Stimulated activated CD4-positive, alpha-beta T cell treated with anti-CD3 and anti-CD28 coated beads, TNF-alpha, amount 100 ng/mL, for 48 hours (primary cell): ENCODE measurements at regions not wholly inside any gene's neighbourhood (a gene's known extent, or its start where the extent isn't known, plus 50 kb on each side); places are given as distances from the start of the nearest gene placed in this dataset.

Experiments used
- DNase-seq, 3 donors: peaks; one replicate each; pipeline ENCODE4 v3.0.0-alpha.2; 2020; ENCODE audit warnings: low read depth in 3 of 3

GRCh38 chr14:44151130-44151820 lies 355.8 kb downstream of the FSCB start:
- no peak for DNase-seq

GRCh38 chr14:44149597-44149996 lies 357.5 kb downstream of the FSCB start:
- no peak for DNase-seq

- DNase-seq: no peak
Observed at GRCh38 chr14:44142006-44142405, 365.1 kb downstream of the FSCB start.

- DNase-seq: no peak
Observed at GRCh38 chr14:44135972-44136371, 371.1 kb downstream of the FSCB start.

GRCh38 chr14:44131861-44132260 lies 375.2 kb downstream of the FSCB start:
- no peak for DNase-seq

GRCh38 chr14:44113769-44114730 lies 393.0 kb downstream of the FSCB start:
- DNase-seq: no peak

- DNase-seq: no peak
Observed at GRCh38 chr14:44112774-44113460, 394.2 kb downstream of the FSCB start.

- DNase-seq: no peak
Observed at GRCh38 chr14:44109036-44109435, 398.0 kb downstream of the FSCB start.

- DNase-seq: no peak
Observed at GRCh38 chr14:44108601-44109000, 398.5 kb downstream of the FSCB start.

GRCh38 chr14:44107156-44107555 lies 399.9 kb downstream of the FSCB start:
- no peak for DNase-seq

GRCh38 chr14:44099743-44100488 lies 407.2 kb downstream of the FSCB start:
- DNase-seq: no peak

- no peak for DNase-seq
Observed at GRCh38 chr14:44081146-44081545, 425.9 kb downstream of the FSCB start.

- no peak for DNase-seq
Observed at GRCh38 chr14:44070046-44070445, 437.0 kb downstream of the FSCB start.

GRCh38 chr14:44053422-44053821 lies 453.7 kb downstream of the FSCB start:
- no peak for DNase-seq

GRCh38 chr14:44041700-44042099 lies 465.4 kb downstream of the FSCB start:
- no peak for DNase-seq

GRCh38 chr14:44040561-44040960 lies 466.5 kb downstream of the FSCB start:
- no peak for DNase-seq

GRCh38 chr14:44036248-44036647 lies 470.8 kb downstream of the FSCB start:
- no peak for DNase-seq

- DNase-seq: no peak
Observed at GRCh38 chr14:44035707-44036106, 471.4 kb downstream of the FSCB start.

- no peak for DNase-seq
Observed at GRCh38 chr14:44030831-44031383, 476.2 kb downstream of the FSCB start.

GRCh38 chr14:44029933-44030332 lies 477.1 kb downstream of the FSCB start:
- no peak for DNase-seq

- DNase-seq: no peak
Observed at GRCh38 chr14:44027397-44027796, 479.7 kb downstream of the FSCB start.
